ENCODE measurements at regions not wholly inside any gene's neighbourhood (a gene's known extent, or its start where the extent isn't known, plus 50 kb on each side); places are given as distances from the start of the nearest gene placed in this dataset.

DNA sequence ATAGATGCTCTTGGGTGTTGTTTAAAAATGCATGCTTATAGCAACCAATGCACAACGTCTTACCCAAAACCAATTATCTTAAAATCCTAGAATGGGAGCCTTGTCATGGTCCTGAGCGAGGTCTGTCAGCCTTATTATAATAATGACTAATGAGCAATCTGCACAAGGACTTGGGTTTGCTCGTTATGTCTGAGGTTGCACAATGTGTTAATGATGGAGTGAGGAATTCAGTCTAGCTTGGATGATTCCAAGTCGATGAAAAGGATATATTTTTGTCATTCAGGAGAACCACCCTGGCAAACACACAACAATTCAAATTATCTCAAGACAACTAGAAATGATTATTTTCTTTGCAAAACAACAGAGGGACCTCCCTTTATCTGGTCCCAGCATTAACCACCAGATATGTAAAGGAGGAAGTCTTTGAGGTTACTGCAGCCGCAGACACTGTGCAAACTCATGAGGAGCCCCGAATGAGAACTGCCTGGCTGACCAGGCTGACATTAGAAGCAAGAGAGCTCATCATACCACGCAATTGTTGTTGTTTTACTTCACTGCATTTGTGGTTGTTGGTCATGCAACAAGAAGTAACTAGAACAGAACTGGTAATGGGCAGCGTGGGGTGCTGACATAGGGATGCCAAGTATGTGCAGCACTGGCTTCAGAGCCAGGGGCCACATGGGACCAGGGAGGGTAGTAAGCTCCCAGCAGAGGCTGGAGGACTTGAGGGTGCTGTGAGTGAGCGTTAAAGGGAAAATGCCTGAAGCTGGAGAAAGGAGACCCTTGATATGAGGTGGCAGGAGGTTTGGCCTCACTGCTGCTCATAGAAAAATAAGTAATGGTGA lies 488.3 kb downstream of the CDH26 start:
- H3K27me3 ChIP-seq (replicated peaks; ENCODE audit: control insufficient read depth, insufficient read depth, low read length, poor library complexity, severe bottlenecking): no peaks in the 10 kb centered on the region

DNA sequence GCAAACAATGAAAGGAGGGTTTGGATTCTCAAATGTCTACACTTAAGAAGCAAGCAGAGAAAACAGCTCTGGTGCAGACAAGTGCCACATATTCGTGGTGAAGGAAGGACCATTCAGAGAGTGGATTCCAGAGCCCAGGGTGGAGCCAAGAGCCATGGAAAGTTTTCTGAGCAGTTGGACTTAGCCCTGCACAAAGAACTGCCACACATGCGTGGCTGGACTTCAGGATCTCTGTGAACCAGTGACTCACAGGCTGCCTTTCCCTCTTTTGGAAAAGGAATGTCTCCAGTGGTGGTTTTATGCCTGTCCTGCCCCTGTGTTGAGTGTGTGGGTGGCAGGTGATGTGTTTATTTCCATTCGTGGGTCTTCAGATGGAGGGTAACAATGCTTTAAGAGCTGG lies 489.5 kb downstream of the CDH26 start:
- Histone ChIP-seq H3K27ac (ENCODE audit: insufficient read depth, low read length, poor library complexity, severe bottlenecking) (no peak overlapping the region), H3K4me3 (ENCODE audit: insufficient read depth, low read depth, low read length, poor library complexity, severe bottlenecking) (no peak overlapping the region), H3K4me1 (ENCODE audit: control insufficient read depth, insufficient read depth, low read length, poor library complexity, severe bottlenecking) (no peaks in the 10 kb centered on the region), H3K27me3 (replicated peaks; ENCODE audit: control insufficient read depth, insufficient read depth, low read length, poor library complexity, severe bottlenecking) (no peaks in the 10 kb centered on the region), H3K9me3 (ENCODE audit: control insufficient read depth, low read length) (no peaks in the 10 kb centered on the region), H3K36me3 (ENCODE audit: control insufficient read depth, insufficient read depth, low read length) (no peaks in the 10 kb centered on the region)
- no peak for DNase-seq

More for the DNA sequence above, 488.3 kb downstream of the CDH26 start:
- Histone ChIP-seq H3K27ac (ENCODE audit: insufficient read depth, low read length, poor library complexity, severe bottlenecking) (no peak overlapping the region), H3K4me3 (ENCODE audit: insufficient read depth, low read depth, low read length, poor library complexity, severe bottlenecking) (no peak overlapping the region), H3K36me3 (ENCODE audit: control insufficient read depth, insufficient read depth, low read length) (no peaks in the 10 kb centered on the region), H3K4me1 (ENCODE audit: control insufficient read depth, insufficient read depth, low read length, poor library complexity, severe bottlenecking) (no peaks in the 10 kb centered on the region), H3K9me3 (ENCODE audit: control insufficient read depth, low read length) (no peaks in the 10 kb centered on the region)
- DNase-seq: no peak

DNA sequence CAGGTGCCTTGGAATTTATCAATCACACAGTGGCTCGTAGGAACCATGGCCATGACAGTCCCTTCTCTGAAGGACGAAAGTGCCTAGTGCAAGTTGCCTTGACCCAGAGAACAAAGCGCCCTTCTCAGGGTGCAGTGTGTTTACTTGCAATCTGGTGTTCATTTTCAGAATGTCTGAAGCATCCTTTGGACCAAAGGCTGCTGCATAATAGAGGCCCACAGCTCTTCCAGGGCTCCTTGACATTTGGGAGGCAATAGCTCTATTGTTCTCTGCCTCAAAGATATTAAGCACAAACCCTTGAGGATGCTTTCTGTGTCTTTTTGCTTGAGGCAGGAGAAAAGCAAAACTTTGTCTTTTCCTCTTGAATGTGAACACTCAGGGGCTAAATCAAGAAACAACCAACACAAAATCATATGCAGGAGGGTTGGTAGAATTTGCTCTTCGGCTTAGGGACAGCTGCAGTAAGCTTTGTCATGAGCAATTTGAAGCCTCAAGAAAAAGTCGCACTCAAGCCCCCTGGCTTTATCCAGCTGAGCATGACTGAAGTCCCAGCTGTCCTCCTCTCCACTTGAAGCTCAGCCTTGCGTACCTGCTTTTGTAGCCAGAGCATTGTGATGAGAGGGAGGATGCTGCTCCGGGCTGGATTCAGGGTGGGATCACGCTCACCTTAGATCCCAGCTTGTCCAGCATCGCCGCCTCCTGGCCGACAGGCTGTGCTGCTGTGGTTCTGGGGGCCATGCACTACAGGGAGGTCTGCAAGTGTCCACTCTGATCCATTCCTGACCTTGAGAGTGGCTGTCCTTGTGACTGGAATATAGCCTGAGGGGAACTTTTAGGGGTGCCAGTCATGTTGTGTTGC lies 495.4 kb downstream of the CDH26 start:
- DNase-seq: no peak
- Histone ChIP-seq H3K27ac (ENCODE audit: insufficient read depth, low read length, poor library complexity, severe bottlenecking) (no peak overlapping the region), H3K36me3 (ENCODE audit: control insufficient read depth, insufficient read depth, low read length) (no peaks in the 10 kb centered on the region), H3K27me3 (replicated peaks; ENCODE audit: control insufficient read depth, insufficient read depth, low read length, poor library complexity, severe bottlenecking) (no peaks in the 10 kb centered on the region), H3K4me3 (ENCODE audit: insufficient read depth, low read depth, low read length, poor library complexity, severe bottlenecking) (no peak overlapping the region), H3K9me3 (ENCODE audit: control insufficient read depth, low read length) (no peaks in the 10 kb centered on the region), H3K4me1 (ENCODE audit: control insufficient read depth, insufficient read depth, low read length, poor library complexity, severe bottlenecking) (no peaks in the 10 kb centered on the region)

DNA sequence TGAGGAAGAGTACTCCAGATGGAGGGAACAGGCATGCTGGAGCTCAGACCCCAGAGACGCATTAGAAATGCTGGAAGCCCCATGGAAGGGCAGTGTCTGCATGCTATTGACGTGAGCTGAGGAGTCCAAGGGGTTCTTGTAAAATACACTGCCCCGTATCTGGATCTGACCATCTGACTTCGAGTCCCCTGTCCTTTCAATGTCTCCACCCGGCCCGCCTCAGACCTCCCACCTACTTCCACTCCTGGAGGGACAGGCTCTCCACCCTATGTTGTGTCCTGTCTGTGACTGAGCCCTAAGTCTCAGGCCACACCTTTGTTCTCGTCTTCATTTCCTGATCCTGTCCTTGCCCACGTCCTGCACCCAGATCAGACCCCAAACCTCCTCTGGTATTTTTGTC lies 496.3 kb downstream of the CDH26 start:
- Histone ChIP-seq H3K9me3 (ENCODE audit: control insufficient read depth, low read length) (no peaks in the 10 kb centered on the region), H3K27ac (ENCODE audit: insufficient read depth, low read length, poor library complexity, severe bottlenecking) (no peak overlapping the region), H3K36me3 (ENCODE audit: control insufficient read depth, insufficient read depth, low read length) (no peaks in the 10 kb centered on the region), H3K27me3 (replicated peaks; ENCODE audit: control insufficient read depth, insufficient read depth, low read length, poor library complexity, severe bottlenecking) (no peaks in the 10 kb centered on the region), H3K4me3 (ENCODE audit: insufficient read depth, low read depth, low read length, poor library complexity, severe bottlenecking) (no peak overlapping the region), H3K4me1 (ENCODE audit: control insufficient read depth, insufficient read depth, low read length, poor library complexity, severe bottlenecking) (no peaks in the 10 kb centered on the region)
- DNase-seq: no peak

DNA sequence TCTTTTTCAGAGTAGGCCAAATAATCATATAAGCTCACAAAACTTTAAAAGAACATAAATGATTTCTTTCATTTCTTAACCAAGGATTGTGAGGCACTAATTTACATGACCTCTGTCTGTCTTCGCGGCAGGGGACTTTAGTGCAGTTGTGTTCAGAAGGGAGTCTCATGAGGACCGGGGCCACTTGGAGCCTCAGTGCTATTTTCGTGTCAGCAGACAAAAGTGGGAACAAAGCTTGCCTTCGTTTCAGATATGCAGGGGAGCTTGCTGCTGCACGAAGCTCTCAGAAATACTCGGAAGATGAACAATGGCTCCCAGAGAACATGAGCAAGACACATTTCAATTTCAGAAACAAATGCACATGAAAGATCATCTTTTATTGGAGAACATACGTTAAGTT lies 497.0 kb downstream of the CDH26 start:
- H3K4me3 ChIP-seq (ENCODE audit: insufficient read depth, low read depth, low read length, poor library complexity, severe bottlenecking): no peak overlapping the region
- DNase-seq: no peak
- H3K27me3 ChIP-seq (replicated peaks; ENCODE audit: control insufficient read depth, insufficient read depth, low read length, poor library complexity, severe bottlenecking): no peaks in the 10 kb centered on the region
- H3K27ac ChIP-seq (ENCODE audit: insufficient read depth, low read length, poor library complexity, severe bottlenecking): no peak overlapping the region
- no peaks in the 10 kb centered on the region for H3K4me1 ChIP-seq (ENCODE audit: control insufficient read depth, insufficient read depth, low read length, poor library complexity, severe bottlenecking)
- H3K9me3 ChIP-seq (ENCODE audit: control insufficient read depth, low read length): no peaks in the 10 kb centered on the region
- no peaks in the 10 kb centered on the region for H3K36me3 ChIP-seq (ENCODE audit: control insufficient read depth, insufficient read depth, low read length)

DNA sequence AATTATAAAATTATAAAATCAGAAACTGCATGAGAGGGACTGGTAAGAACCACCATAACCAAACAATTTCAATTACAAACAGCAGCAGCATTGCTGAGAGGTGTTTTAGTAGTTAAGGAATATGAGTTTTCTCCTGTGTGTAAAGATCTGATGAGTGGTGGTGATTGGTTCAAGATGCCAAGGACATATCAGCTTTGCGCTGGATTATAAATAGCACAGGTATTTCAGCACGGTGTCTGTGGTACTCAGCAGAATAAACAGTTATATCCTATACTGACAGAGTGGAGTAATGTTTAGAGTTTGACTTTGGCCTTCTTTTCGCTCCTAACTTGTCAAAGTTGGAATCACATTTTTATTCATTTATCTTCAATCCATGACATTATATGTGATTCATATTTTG lies 501.0 kb downstream of the CDH26 start:
- H3K27me3 ChIP-seq (replicated peaks; ENCODE audit: control insufficient read depth, insufficient read depth, low read length, poor library complexity, severe bottlenecking): no peaks in the 10 kb centered on the region
- no peaks in the 10 kb centered on the region for H3K36me3 ChIP-seq (ENCODE audit: control insufficient read depth, insufficient read depth, low read length)
- H3K4me1 ChIP-seq (ENCODE audit: control insufficient read depth, insufficient read depth, low read length, poor library complexity, severe bottlenecking): no peaks in the 10 kb centered on the region
- no peak for DNase-seq
- H3K9me3 ChIP-seq (ENCODE audit: control insufficient read depth, low read length): no peaks in the 10 kb centered on the region
- H3K27ac ChIP-seq (ENCODE audit: insufficient read depth, low read length, poor library complexity, severe bottlenecking): no peak overlapping the region
- H3K4me3 ChIP-seq (ENCODE audit: insufficient read depth, low read depth, low read length, poor library complexity, severe bottlenecking): no peak overlapping the region

DNA sequence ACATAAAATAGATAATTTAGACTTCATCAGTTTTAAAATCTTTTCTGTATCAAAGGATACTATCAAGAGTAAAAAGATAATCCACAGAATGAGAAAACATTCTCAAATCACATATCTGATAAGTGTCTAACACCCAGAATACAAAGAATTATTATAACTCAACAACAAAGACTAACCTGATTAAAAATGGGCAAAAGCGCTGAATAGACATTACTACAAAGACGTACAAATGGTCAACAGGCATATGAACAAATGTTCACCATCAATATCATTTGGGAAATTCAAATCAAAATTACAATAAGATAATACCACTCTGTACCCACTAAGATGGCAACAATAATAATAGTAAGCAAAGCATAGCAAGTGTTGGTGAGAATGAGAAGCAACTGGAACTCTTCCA lies 503.8 kb downstream of the CDH26 start:
- Histone ChIP-seq H3K9me3 (ENCODE audit: control insufficient read depth, low read length) (no peaks in the 10 kb centered on the region), H3K36me3 (ENCODE audit: control insufficient read depth, insufficient read depth, low read length) (no peaks in the 10 kb centered on the region), H3K4me1 (ENCODE audit: control insufficient read depth, insufficient read depth, low read length, poor library complexity, severe bottlenecking) (no peaks in the 10 kb centered on the region), H3K4me3 (ENCODE audit: insufficient read depth, low read depth, low read length, poor library complexity, severe bottlenecking) (no peak overlapping the region), H3K27me3 (replicated peaks; ENCODE audit: control insufficient read depth, insufficient read depth, low read length, poor library complexity, severe bottlenecking) (no peaks in the 10 kb centered on the region), H3K27ac (ENCODE audit: insufficient read depth, low read length, poor library complexity, severe bottlenecking) (no peak overlapping the region)
- no peak for DNase-seq

DNA sequence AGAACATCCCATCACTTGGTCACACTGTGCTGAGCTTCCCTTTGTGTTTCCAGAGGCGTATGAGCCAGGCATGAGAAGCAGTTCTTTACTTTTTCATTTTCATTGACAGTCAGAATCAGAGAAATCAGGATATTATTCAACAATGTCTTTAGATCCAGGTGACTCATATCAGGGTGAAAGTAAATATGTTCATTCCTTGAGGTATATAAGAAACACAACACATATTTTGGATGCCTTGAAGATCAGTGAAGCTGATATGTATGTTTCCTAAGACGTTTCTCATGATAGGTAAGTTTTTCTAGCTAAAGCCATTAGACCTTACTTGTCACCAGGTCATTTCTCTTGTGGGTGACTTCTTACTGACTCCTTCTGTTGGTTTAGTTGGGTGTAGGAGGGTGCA lies 505.6 kb downstream of the CDH26 start:
- Histone ChIP-seq H3K27me3 (replicated peaks; ENCODE audit: control insufficient read depth, insufficient read depth, low read length, poor library complexity, severe bottlenecking) (no peaks in the 10 kb centered on the region), H3K36me3 (ENCODE audit: control insufficient read depth, insufficient read depth, low read length) (no peaks in the 10 kb centered on the region), H3K9me3 (ENCODE audit: control insufficient read depth, low read length) (no peaks in the 10 kb centered on the region), H3K27ac (ENCODE audit: insufficient read depth, low read length, poor library complexity, severe bottlenecking) (no peak overlapping the region), H3K4me1 (ENCODE audit: control insufficient read depth, insufficient read depth, low read length, poor library complexity, severe bottlenecking) (no peaks in the 10 kb centered on the region), H3K4me3 (ENCODE audit: insufficient read depth, low read depth, low read length, poor library complexity, severe bottlenecking) (no peak overlapping the region)
- no peak for DNase-seq

DNA sequence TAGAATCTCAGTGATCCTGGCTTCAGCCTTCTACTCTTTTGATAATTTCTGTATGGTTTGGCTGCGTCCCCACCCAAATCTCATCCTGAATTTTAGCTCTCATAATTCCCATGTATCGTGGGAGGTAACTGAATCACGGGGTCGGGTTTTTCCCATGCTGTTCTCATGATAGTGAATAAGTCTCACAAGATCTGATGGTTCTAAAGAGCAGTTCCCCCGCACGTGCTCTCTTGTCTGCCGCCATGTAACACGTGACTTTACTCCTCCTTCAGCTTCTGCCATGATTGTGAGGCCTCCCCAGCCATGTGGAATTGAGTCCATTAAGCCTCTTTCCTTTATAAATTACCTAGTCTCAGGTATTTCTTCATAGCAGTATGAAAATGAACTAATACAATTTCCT lies 507.2 kb downstream of the CDH26 start:
- no peaks in the 10 kb centered on the region for H3K9me3 ChIP-seq (ENCODE audit: control insufficient read depth, low read length)
- H3K36me3 ChIP-seq (ENCODE audit: control insufficient read depth, insufficient read depth, low read length): no peaks in the 10 kb centered on the region
- H3K27ac ChIP-seq (ENCODE audit: insufficient read depth, low read length, poor library complexity, severe bottlenecking): no peak overlapping the region
- no peaks in the 10 kb centered on the region for H3K4me1 ChIP-seq (ENCODE audit: control insufficient read depth, insufficient read depth, low read length, poor library complexity, severe bottlenecking)
- no peak for DNase-seq
- no peak overlapping the region for H3K4me3 ChIP-seq (ENCODE audit: insufficient read depth, low read depth, low read length, poor library complexity, severe bottlenecking)
- H3K27me3 ChIP-seq (replicated peaks; ENCODE audit: control insufficient read depth, insufficient read depth, low read length, poor library complexity, severe bottlenecking): no peaks in the 10 kb centered on the region

Measured in effector memory CD4-positive, alpha-beta T cell (primary cell).